HG03521 (cell line): ENCODE measurements at regions not wholly inside any gene's neighbourhood (a gene's known extent, or its start where the extent isn't known, plus 50 kb on each side); places are given as distances from the start of the nearest gene placed in this dataset.

Source experiments
- ATAC-seq: cut with Tn5 transposase; IDR thresholded peaks from one replicate; pipeline ENCODE4 v1.9.1; 2021; ENCODE audit warnings: mild to moderate bottlenecking, moderate library complexity; ENCODE audit not compliant: unreplicated experiment

- ATAC-seq: no peak
Observed at GRCh38 chr5:175288048-175288621, 155.8 kb downstream of the DRD1 start.

GRCh38 chr5:175286981-175287380, 157.0 kb downstream of the DRD1 start:
- ATAC-seq: no peak

GRCh38 chr5:175285261-175285660, 158.7 kb downstream of the DRD1 start:
- ATAC-seq: no peak

- ATAC-seq: no peak
Observed at GRCh38 chr5:175284806-175285205, 159.2 kb downstream of the DRD1 start.

- no peak for ATAC-seq
Observed at GRCh38 chr5:175282611-175283225, 161.3 kb downstream of the DRD1 start.

- peak; percentile 45 for ATAC-seq
Observed at GRCh38 chr5:175281714-175282113, 162.3 kb downstream of the DRD1 start.

- no peak for ATAC-seq
Observed at GRCh38 chr5:175281257-175281656, 162.7 kb downstream of the DRD1 start.

GRCh38 chr5:175279506-175279905, 164.5 kb downstream of the DRD1 start:
- ATAC-seq: no peak

- no peak for ATAC-seq
Observed at GRCh38 chr5:175275748-175276147, 168.2 kb downstream of the DRD1 start.

- no peak for ATAC-seq
Observed at GRCh38 chr5:175275097-175275496, 168.9 kb downstream of the DRD1 start.

GRCh38 chr5:175274171-175274570, 169.8 kb downstream of the DRD1 start:
- no peak for ATAC-seq

GRCh38 chr5:175264406-175264805, 179.6 kb downstream of the DRD1 start:
- ATAC-seq: no peak

- no peak for ATAC-seq
Observed at GRCh38 chr5:175263776-175264175, 180.2 kb downstream of the DRD1 start.

- no peak for ATAC-seq
Observed at GRCh38 chr5:175261526-175261925, 182.5 kb downstream of the DRD1 start.

- no peak for ATAC-seq
Observed at GRCh38 chr5:175261037-175261436, 182.9 kb downstream of the DRD1 start.

GRCh38 chr5:175257847-175258194, 186.2 kb downstream of the DRD1 start:
- no peak for ATAC-seq

GRCh38 chr5:175257128-175257846, 186.7 kb downstream of the DRD1 start:
- ATAC-seq: no peak

- ATAC-seq: no peak
Observed at GRCh38 chr5:175254155-175254554, 189.8 kb downstream of the DRD1 start.

- no peak for ATAC-seq
Observed at GRCh38 chr5:175253597-175253996, 190.4 kb downstream of the DRD1 start.

- ATAC-seq: no peak
Observed at GRCh38 chr5:175252234-175252805, 191.7 kb downstream of the DRD1 start.

- ATAC-seq: no peak
Observed at GRCh38 chr5:175250426-175250825, 193.6 kb downstream of the DRD1 start.

- ATAC-seq: no peak
Observed at GRCh38 chr5:175248416-175248905, 195.5 kb downstream of the DRD1 start.
